ENCODE measurements at regions not wholly inside any gene's neighbourhood (a gene's known extent, or its start where the extent isn't known, plus 50 kb on each side); places are given as distances from the start of the nearest gene placed in this dataset.

- DNase-seq (ENCODE audit: low spot score), result no peak
Observed at GRCh38 chr1:221632072-221632471, 109.8 kb downstream of the DUSP10 start.

GRCh38 chr1:221633841-221634409, 108.0 kb downstream of the DUSP10 start:
- no peak for DNase-seq (ENCODE audit: low spot score)

- no peak for DNase-seq (ENCODE audit: low spot score)
Observed at GRCh38 chr1:221634606-221635005, 107.3 kb downstream of the DUSP10 start.

GRCh38 chr1:221635305-221635704, 106.6 kb downstream of the DUSP10 start:
- no peak for DNase-seq (ENCODE audit: low spot score)

GRCh38 chr1:221636096-221636495, 105.8 kb downstream of the DUSP10 start:
- DNase-seq (ENCODE audit: low spot score), result no peak

- no peak for DNase-seq (ENCODE audit: low spot score)
Observed at GRCh38 chr1:221636967-221637366, 104.9 kb downstream of the DUSP10 start.

- no peak for DNase-seq (ENCODE audit: low spot score)
Observed at GRCh38 chr1:221637641-221638041, 104.2 kb downstream of the DUSP10 start.

GRCh38 chr1:221638595-221638994, 103.3 kb downstream of the DUSP10 start:
- no peak for DNase-seq (ENCODE audit: low spot score)

GRCh38 chr1:221641811-221642210, 100.1 kb downstream of the DUSP10 start:
- no peak for DNase-seq (ENCODE audit: low spot score)

- no peak for DNase-seq (ENCODE audit: low spot score)
Observed at GRCh38 chr1:221643404-221644144, 98.3 kb downstream of the DUSP10 start.

- DNase-seq (ENCODE audit: low spot score), result no peak
Observed at GRCh38 chr1:221644145-221644448, 97.8 kb downstream of the DUSP10 start.

- DNase-seq (ENCODE audit: low spot score), result no peak
Observed at GRCh38 chr1:221644663-221645258, 97.1 kb downstream of the DUSP10 start.

GRCh38 chr1:221648201-221648600, 93.7 kb downstream of the DUSP10 start:
- DNase-seq (ENCODE audit: low spot score), result no peak

Measured in kidney capillary endothelial cell (primary cell).